LNCaP clone FGC (cell line): ENCODE measurements at regions not wholly inside any gene's neighbourhood (a gene's known extent, or its start where the extent isn't known, plus 50 kb on each side); places are given as distances from the start of the nearest gene placed in this dataset.

Experiments
- DNase-seq: peaks from one replicate; pipeline ENCODE4 v3.0.0-alpha.2; 2011; ENCODE audit warnings: low read depth
- H3K4me3 ChIP-seq: 2 replicates; pipeline ENCODE4 v1.5.1; 2011; ENCODE audit warnings: mild to moderate bottlenecking, low read depth, low read length, control low read depth
- CTCF ChIP-seq: IDR thresholded peaks from 2 replicates; pipeline ENCODE4 v1.5.1; 2012; ENCODE audit warnings: mild to moderate bottlenecking; ENCODE audit not compliant: control insufficient read depth, insufficient read depth; ENCODE audit errors: extremely low read depth

GRCh38 chrX:39175418-39176057 is 374.3 kb downstream of the MID1IP1 start:
- DNase-seq: no peak
- no peak for TF ChIP-seq CTCF

GRCh38 chrX:39176105-39176504 is 374.8 kb downstream of the MID1IP1 start:
- H3K4me3 ChIP-seq: no peak overlapping the region
- no peak for DNase-seq
- TF ChIP-seq CTCF: no peak

More at GRCh38 chrX:39175418-39176057, 374.3 kb downstream of the MID1IP1 start:
- no peak overlapping the region for H3K4me3 ChIP-seq

- no peak overlapping the region for H3K4me3 ChIP-seq
- no peak for DNase-seq
- TF ChIP-seq CTCF: no peak
These were observed 388.2 kb downstream of the MID1IP1 start for GRCh38 chrX:39189431-39189830.

- no peak for DNase-seq
- TF ChIP-seq CTCF: no peak
- no peak overlapping the region for H3K4me3 ChIP-seq
These were observed 393.4 kb downstream of the MID1IP1 start for GRCh38 chrX:39194673-39195072.

GRCh38 chrX:39195156-39195555 is 393.9 kb downstream of the MID1IP1 start:
- H3K4me3 ChIP-seq: no peak overlapping the region
- no peak for DNase-seq
- TF ChIP-seq CTCF: no peak

GRCh38 chrX:39196192-39197102 is 395.2 kb downstream of the MID1IP1 start:
- H3K4me3 ChIP-seq: no peak overlapping the region
- TF ChIP-seq CTCF: no peak
- DNase-seq: no peak
